ENCODE measurements at regions not wholly inside any gene's neighbourhood (a gene's known extent, or its start where the extent isn't known, plus 50 kb on each side); places are given as distances from the start of the nearest gene placed in this dataset.

DNA sequence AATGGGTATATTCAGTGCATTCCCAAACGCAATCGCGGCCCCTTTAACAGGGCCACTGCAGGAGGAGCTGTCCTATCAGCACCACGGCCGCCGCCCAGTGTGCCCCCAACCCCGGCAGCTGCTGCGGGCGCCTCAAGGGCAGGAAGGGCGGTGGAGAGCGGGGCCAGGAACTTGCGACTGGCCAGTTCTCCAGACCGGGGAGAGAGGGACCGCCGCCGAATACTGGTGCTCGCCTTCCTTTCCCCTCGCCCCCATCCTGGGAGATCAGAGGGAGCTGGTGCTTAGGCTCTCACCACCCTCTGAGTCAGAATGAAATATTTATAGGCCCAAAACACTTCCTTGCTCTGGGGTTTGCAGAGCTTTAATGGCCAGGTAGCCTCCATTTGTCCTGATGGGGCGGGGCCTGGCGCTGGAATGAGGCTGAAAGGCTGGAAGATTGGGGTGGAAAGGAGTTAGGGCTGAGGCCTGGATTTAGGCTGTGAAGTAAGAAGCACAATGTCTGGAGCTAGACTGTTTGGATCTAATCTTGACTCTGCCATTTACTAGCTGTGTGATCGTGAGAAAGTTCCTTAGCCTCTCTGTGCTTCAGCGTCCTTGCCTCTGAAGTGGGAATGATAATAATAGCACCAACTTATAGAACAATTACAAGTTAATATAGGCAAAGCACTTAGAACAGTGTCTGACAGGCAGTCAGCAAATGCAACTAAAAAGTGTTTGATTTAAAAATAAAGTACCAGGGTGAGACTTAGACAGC lies 75.5 kb downstream of the NAV1 start:
- TF ChIP-seq, protein P1, sequence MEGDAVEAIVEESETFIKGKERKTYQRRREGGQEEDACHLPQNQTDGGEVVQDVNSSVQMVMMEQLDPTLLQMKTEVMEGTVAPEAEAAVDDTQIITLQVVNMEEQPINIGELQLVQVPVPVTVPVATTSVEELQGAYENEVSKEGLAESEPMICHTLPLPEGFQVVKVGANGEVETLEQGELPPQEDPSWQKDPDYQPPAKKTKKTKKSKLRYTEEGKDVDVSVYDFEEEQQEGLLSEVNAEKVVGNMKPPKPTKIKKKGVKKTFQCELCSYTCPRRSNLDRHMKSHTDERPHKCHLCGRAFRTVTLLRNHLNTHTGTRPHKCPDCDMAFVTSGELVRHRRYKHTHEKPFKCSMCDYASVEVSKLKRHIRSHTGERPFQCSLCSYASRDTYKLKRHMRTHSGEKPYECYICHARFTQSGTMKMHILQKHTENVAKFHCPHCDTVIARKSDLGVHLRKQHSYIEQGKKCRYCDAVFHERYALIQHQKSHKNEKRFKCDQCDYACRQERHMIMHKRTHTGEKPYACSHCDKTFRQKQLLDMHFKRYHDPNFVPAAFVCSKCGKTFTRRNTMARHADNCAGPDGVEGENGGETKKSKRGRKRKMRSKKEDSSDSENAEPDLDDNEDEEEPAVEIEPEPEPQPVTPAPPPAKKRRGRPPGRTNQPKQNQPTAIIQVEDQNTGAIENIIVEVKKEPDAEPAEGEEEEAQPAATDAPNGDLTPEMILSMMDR (conservative IDR thresholded peaks at IDR 0.05) = peak; percentile 35
- Mint-ChIP-seq H3K4me1 (peaks cover 1% of the 10 kb centered on the region), H3K27me3 (ENCODE audit: insufficient read depth) (peaks cover 17% of the 10 kb centered on the region), H3K4me3 (peak overlapping the region; percentile 39), H3K36me3 (ENCODE audit: low read depth) (no peaks in the 10 kb centered on the region), H3K27ac (no peak overlapping the region), H3K9me3 (no peaks in the 10 kb centered on the region)
- Histone ChIP-seq H3K4me1 (ENCODE audit: control insufficient read depth, insufficient read depth, low read length) (no peaks in the 10 kb centered on the region), H3K4me3 (ENCODE audit: low read length) (no peak overlapping the region), H3K36me3 (ENCODE audit: control insufficient read depth, insufficient read depth, low read length) (no peaks in the 10 kb centered on the region), H3K9me3 (ENCODE audit: control insufficient read depth, low read length) (no peaks in the 10 kb centered on the region), H3K9ac (ENCODE audit: extremely low read depth, low read length, poor library complexity, severe bottlenecking) (no peak overlapping the region), H3K27me3 (ENCODE audit: control insufficient read depth, insufficient read depth, low read length, poor library complexity, severe bottlenecking) (peaks cover 5% of the 10 kb centered on the region), H3K27ac (ENCODE audit: low read depth, low read length) (no peak overlapping the region)
- WGBS, 2 experiments (ENCODE audit: insufficient coverage in 1 of 2, insufficient read length in 1 of 2) = 18 to 20% methylated on average over 5 to 22 of the region's 22 CpGs
- peak; percentile 95 for DNase-seq

DNA sequence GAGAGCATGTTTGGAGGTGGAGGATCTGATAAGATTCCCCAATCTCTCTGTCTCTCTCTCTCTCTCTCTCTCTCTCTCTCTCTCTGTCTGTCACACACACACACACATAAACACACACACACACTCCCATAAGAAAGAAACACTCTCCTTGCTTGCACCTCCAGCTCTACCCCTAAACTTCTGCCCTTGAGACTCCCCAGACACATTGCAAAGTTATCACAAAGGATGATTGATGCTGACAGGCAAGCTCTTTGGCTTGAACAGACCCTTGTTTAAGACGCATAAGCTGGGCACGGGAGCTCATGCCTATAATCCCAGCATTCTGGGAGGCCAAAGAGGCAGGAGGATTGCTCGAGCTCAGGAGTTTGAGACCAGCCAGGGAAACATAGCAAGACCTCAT lies 78.2 kb downstream of the NAV1 start:
- H3K27me3 ChIP-seq (ENCODE audit: control insufficient read depth, insufficient read depth, low read length, poor library complexity, severe bottlenecking) = peaks cover 5% of the 10 kb centered on the region
- H3K9me3 ChIP-seq (ENCODE audit: control insufficient read depth, low read length) = no peaks in the 10 kb centered on the region
- no peaks in the 10 kb centered on the region for H3K4me1 ChIP-seq (ENCODE audit: control insufficient read depth, insufficient read depth, low read length)
- Mint-ChIP-seq H3K4me1 (peaks cover 1% of the 10 kb centered on the region), H3K4me3 (no peak overlapping the region), H3K36me3 (ENCODE audit: low read depth) (no peaks in the 10 kb centered on the region), H3K27me3 (ENCODE audit: insufficient read depth) (peaks cover 15% of the 10 kb centered on the region), H3K9me3 (no peaks in the 10 kb centered on the region), H3K27ac (no peak overlapping the region)
- H3K4me3 ChIP-seq (ENCODE audit: low read length) = no peak overlapping the region
- H3K27ac ChIP-seq (ENCODE audit: low read depth, low read length) = no peak overlapping the region
- H3K9ac ChIP-seq (ENCODE audit: extremely low read depth, low read length, poor library complexity, severe bottlenecking) = no peak overlapping the region
- no peak for DNase-seq
- 60 to 87% methylated on average over 2 to 3 of the region's 3 CpGs for WGBS, 2 experiments (ENCODE audit: insufficient coverage in 1 of 2, insufficient read length in 1 of 2)
- TF ChIP-seq, protein P1 (conservative IDR thresholded peaks at IDR 0.05) = no peak
- H3K36me3 ChIP-seq (ENCODE audit: control insufficient read depth, insufficient read depth, low read length) = no peaks in the 10 kb centered on the region

DNA sequence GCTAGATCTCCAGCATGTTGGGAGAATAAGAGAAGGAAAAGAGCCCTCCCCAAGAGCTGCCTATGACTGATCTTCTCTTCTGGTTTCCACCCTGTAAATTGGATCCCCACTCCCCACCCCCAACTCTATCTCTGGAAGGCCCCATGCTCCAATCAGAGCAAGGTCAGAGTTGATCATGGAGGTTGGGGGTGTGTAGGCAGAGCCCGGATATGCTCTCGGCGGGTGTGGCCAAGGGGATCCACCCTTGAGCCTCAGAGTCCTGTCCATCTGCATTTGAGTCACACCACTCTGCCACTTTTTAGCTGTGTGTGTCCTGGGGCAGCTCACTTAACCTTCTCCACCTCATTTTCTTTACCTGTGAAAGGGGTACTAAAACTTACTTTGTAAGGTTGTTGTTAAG lies 79.5 kb downstream of the NAV1 start:
- H3K9me3 Mint-ChIP-seq = no peaks in the 10 kb centered on the region
- Histone ChIP-seq H3K9me3 (ENCODE audit: control insufficient read depth, low read length) (no peaks in the 10 kb centered on the region), H3K4me1 (ENCODE audit: control insufficient read depth, insufficient read depth, low read length) (no peaks in the 10 kb centered on the region), H3K27me3 (ENCODE audit: control insufficient read depth, insufficient read depth, low read length, poor library complexity, severe bottlenecking) (peaks cover 5% of the 10 kb centered on the region), H3K9ac (ENCODE audit: extremely low read depth, low read length, poor library complexity, severe bottlenecking) (no peak overlapping the region), H3K27ac (ENCODE audit: low read depth, low read length) (no peak overlapping the region), H3K4me3 (ENCODE audit: low read length) (no peak overlapping the region), H3K36me3 (ENCODE audit: control insufficient read depth, insufficient read depth, low read length) (no peaks in the 10 kb centered on the region)
- H3K27ac Mint-ChIP-seq = no peak overlapping the region
- TF ChIP-seq, protein P1 (conservative IDR thresholded peaks at IDR 0.05) = no peak
- no peaks in the 10 kb centered on the region for H3K36me3 Mint-ChIP-seq (ENCODE audit: low read depth)
- no peak for DNase-seq
- no peak overlapping the region for H3K4me3 Mint-ChIP-seq
- peaks cover 1% of the 10 kb centered on the region for H3K4me1 Mint-ChIP-seq
- peaks cover 15% of the 10 kb centered on the region for H3K27me3 Mint-ChIP-seq (ENCODE audit: insufficient read depth)
- WGBS, 2 experiments (ENCODE audit: insufficient coverage in 1 of 2, insufficient read length in 1 of 2) = 79% methylated on average over 3 of the region's 3 CpGs; no CpG with 5 or more reads in 1 of the 2 experiments
